CD14-positive monocyte (primary cell): ENCODE measurements at regions not wholly inside any gene's neighbourhood (a gene's known extent, or its start where the extent isn't known, plus 50 kb on each side); places are given as distances from the start of the nearest gene placed in this dataset.
A peak's percentile ranks its signal among the peaks of the same experiment; 100 is the strongest.

Experiments
- DNase-seq, 3 donors: peaks; one replicate each; pipeline ENCODE4 v3.0.0-alpha.2; 2011 to 2022
- H2AFZ ChIP-seq: 2 replicates; pipeline ENCODE4 v1.6.0; 2012; ENCODE audit warnings: mild to moderate bottlenecking, low read depth, low read length, inconsistent platforms; ENCODE audit not compliant: insufficient read depth, poor library complexity, severe bottlenecking
- H3K27ac ChIP-seq, 2 donors: 1 replicate in 1 of 2; 2 replicates in 1 of 2; pipeline ENCODE4 v1.5.1; 2012 to 2013; ENCODE audit warnings: low read length in 2 of 2, control low read depth in 1 of 2, inconsistent platforms in 1 of 2, low read depth in 1 of 2, mild to moderate bottlenecking in 1 of 2
- H3K27me3 ChIP-seq, 2 donors: one replicate each; pipeline versions ENCODE4 v1.6.0 to v1.6.1; 2011 to 2013; ENCODE audit warnings: low read length in 2 of 2; ENCODE audit not compliant: control insufficient read depth in 2 of 2, insufficient read depth in 2 of 2
- H3K36me3 ChIP-seq, 2 donors: replicated peaks in 1 of 2; 1 replicate in 1 of 2; 2 replicates in 1 of 2; pipeline versions ENCODE4 v1.5.1 to v1.6.1; 2012 to 2013; ENCODE audit warnings: low read length in 2 of 2, control low read depth in 1 of 2, inconsistent platforms in 1 of 2, mild to moderate bottlenecking in 1 of 2; ENCODE audit not compliant: insufficient read depth in 2 of 2, control insufficient read depth in 1 of 2
- H3K4me1 ChIP-seq, 2 donors: 1 replicate in 1 of 2; 2 replicates in 1 of 2; pipeline versions ENCODE4 v1.5.1 to v1.6.1; 2012 to 2013; ENCODE audit warnings: low read length in 2 of 2, control low read depth in 1 of 2, inconsistent platforms in 1 of 2, mild to moderate bottlenecking in 1 of 2, moderate library complexity in 1 of 2; ENCODE audit not compliant: insufficient read depth in 2 of 2, control insufficient read depth in 1 of 2
- H3K4me2 ChIP-seq: replicated peaks from 2 replicates; pipeline ENCODE3; 2012; ENCODE audit warnings: low read length, moderate library complexity, mild to moderate bottlenecking; ENCODE audit not compliant: poor library complexity, severe bottlenecking; ENCODE audit errors: extremely low read depth
- H3K4me3 ChIP-seq, 3 experiments: fragments of 200-600 bp in 1 of 3; sonication (generic) in 1 of 3; replicated peaks in 1 of 3; 1 replicate in 2 of 3; 2 replicates in 1 of 3; pipeline ENCODE4 v1.5.1; 2011 to 2013; ENCODE audit warnings: low read length in 3 of 3, mild to moderate bottlenecking in 3 of 3, control low read depth in 2 of 3, low read depth in 2 of 3, inconsistent platforms in 1 of 3, moderate library complexity in 1 of 3
- H3K79me2 ChIP-seq: 2 replicates; pipeline ENCODE4 v1.6.0; 2012; ENCODE audit warnings: mild to moderate bottlenecking, control low read depth, inconsistent platforms, low read length, moderate library complexity; ENCODE audit not compliant: insufficient read depth
- H3K9ac ChIP-seq: 2 replicates; pipeline ENCODE4 v1.6.0; 2017; ENCODE audit warnings: low read length, mild to moderate bottlenecking; ENCODE audit not compliant: insufficient read depth, poor library complexity, severe bottlenecking
- H3K9me3 ChIP-seq, 2 donors: replicated peaks in 1 of 2; 1 replicate in 1 of 2; 2 replicates in 1 of 2; pipeline versions ENCODE4 v1.5.1 to v1.6.1; 2012 to 2013; ENCODE audit warnings: low read length in 2 of 2, control low read depth in 1 of 2; ENCODE audit not compliant: control insufficient read depth in 1 of 2, insufficient read depth in 1 of 2
- H4K20me1 ChIP-seq: 2 replicates; pipeline ENCODE4 v1.6.0; 2012; ENCODE audit warnings: mild to moderate bottlenecking, low read length, control low read depth, moderate library complexity; ENCODE audit not compliant: insufficient read depth
- H3K27ac Mint-ChIP-seq, 7 donors: one replicate each; pipeline ENCODE4 v1.8.0; 2020; ENCODE audit warnings: mild to moderate bottlenecking in 7 of 7, mixed read lengths in 7 of 7, moderate library complexity in 6 of 7, inconsistent platforms in 2 of 7
- H3K27me3 Mint-ChIP-seq, 3 donors: one replicate each; pipeline ENCODE4 v1.8.0; 2021 to 2022; ENCODE audit warnings: low read depth in 3 of 3, mild to moderate bottlenecking in 3 of 3, mixed read lengths in 3 of 3, moderate library complexity in 3 of 3, inconsistent platforms in 1 of 3
- H3K36me3 Mint-ChIP-seq, 2 donors: one replicate each; pipeline ENCODE4 v1.8.0; 2020; ENCODE audit warnings: mixed read lengths in 2 of 2, inconsistent platforms in 1 of 2, mild to moderate bottlenecking in 1 of 2
- H3K4me1 Mint-ChIP-seq: one replicate; pipeline ENCODE4 v1.8.0; 2020; ENCODE audit warnings: mild to moderate bottlenecking, mixed read lengths
- H3K4me3 Mint-ChIP-seq, 2 donors: one replicate each; pipeline ENCODE4 v1.8.0; 2020; ENCODE audit warnings: mild to moderate bottlenecking in 2 of 2, mixed read lengths in 2 of 2, moderate library complexity in 1 of 2
- H3K9me3 Mint-ChIP-seq, 7 donors: one replicate each; pipeline ENCODE4 v1.8.0; 2020 to 2022; ENCODE audit warnings: mixed read lengths in 7 of 7, mild to moderate bottlenecking in 6 of 7, moderate library complexity in 6 of 7, inconsistent platforms in 2 of 7
- CTCF ChIP-seq: fragments of 200-600 bp; IDR thresholded peaks from one replicate; pipeline ENCODE4 v1.8.0; 2022; ENCODE audit warnings: antibody characterized with exemption, mild to moderate bottlenecking
- WGBS: methylation state at CpG from one replicate; pipeline ENCODE4 v1.1.5; 2013; ENCODE audit warnings: missing lambda C conversion rate; ENCODE audit not compliant: insufficient coverage; 5-methylcytosine and 5-hydroxymethylcytosine counted together
- intact Hi-C, 2 donors: fragments of 100-400 bp; cut with micrococcal nuclease; formaldehyde crosslinking; loops; one replicate each; pipeline versions ENCODE4 v1.15.0 to v1.15.1; 2023

DNA sequence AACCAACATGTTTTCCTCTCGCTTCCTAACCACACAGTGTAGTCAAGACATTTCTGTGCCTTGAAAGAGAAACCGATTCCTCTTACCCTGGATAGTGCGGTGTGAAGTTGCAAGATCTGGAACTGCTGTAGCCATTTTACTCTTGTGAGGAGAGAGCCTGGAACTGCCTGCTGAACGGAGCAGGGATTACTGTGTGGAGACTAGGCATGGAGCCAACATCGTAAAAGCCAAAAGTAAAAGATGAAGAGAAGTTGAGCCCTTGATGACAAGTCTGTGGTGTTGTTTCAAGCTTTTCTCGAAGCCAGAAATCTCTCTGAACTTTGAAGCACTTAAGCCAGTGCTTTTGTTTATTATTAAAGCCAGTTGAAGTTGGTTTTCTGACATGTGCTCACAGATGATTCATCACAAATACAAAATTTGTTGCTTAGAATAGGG is 110.1 kb upstream of the GRIN3A start:
- Histone ChIP-seq H3K79me2 (no peaks in the 10 kb centered on the region), H3K27ac (no peak overlapping the region), H3K4me1 (no peaks in the 10 kb centered on the region), H3K36me3 (no peaks in the 10 kb centered on the region), H3K9ac (no peak overlapping the region), H4K20me1 (no peaks in the 10 kb centered on the region), H3K4me2 (no peak overlapping the region), H3K9me3 (no peaks in the 10 kb centered on the region), H3K4me3 (no peak overlapping the region), H3K27me3 (no peaks in the 10 kb centered on the region), H2AFZ (no peak overlapping the region)
- no peak for TF ChIP-seq CTCF
- DNase-seq: no peak
- 92% methylated on average over 3 of the region's 6 CpGs for WGBS
- intact Hi-C loops: no loop called here
- peaks cover 0 to 2% (median 0%) of the 10 kb centered on the region in 3 donors for H3K27me3 Mint-ChIP-seq
- peaks cover 0 to 5% (median 0%) of the 10 kb centered on the region in 7 donors for H3K9me3 Mint-ChIP-seq
- no peaks in the 10 kb centered on the region for H3K36me3 Mint-ChIP-seq
- no peak overlapping the region for H3K4me3 Mint-ChIP-seq
- H3K27ac Mint-ChIP-seq: peak overlapping the region in 1 of 7 donors; percentile 25
- no peaks in the 10 kb centered on the region for H3K4me1 Mint-ChIP-seq

DNA sequence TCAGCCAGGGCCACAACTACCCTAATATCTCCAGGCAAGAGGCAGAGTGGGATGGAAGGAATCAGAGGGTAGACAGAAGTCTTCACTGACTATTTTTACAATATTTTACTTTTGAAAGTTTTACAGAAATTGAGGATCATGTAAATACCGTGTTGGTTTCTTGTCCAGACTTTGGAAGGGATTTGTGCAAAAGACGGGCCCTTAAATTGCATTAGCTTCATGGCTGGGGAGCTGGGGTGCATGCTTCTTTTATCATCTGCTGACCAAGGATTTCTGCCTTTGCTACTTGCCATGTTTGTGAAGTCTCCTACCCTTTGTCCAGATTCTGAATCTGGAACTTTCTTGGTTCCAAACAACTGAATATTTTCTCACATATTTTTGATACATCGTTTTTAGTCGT is 107.7 kb upstream of the GRIN3A start:
- Mint-ChIP-seq H3K4me1 (no peaks in the 10 kb centered on the region), H3K9me3 (peaks cover 0 to 3% (median 2%) of the 10 kb centered on the region in 7 donors), H3K4me3 (no peak overlapping the region), H3K36me3 (no peaks in the 10 kb centered on the region), H3K27me3 (peaks cover 0 to 2% (median 0%) of the 10 kb centered on the region in 3 donors), H3K27ac (no peak overlapping the region)
- intact Hi-C loops: no loop called here
- Histone ChIP-seq H3K4me3 (no peak overlapping the region), H3K9me3 (no peaks in the 10 kb centered on the region), H3K4me2 (no peak overlapping the region), H3K79me2 (no peaks in the 10 kb centered on the region), H3K4me1 (no peaks in the 10 kb centered on the region), H4K20me1 (no peaks in the 10 kb centered on the region), H3K9ac (no peak overlapping the region), H3K36me3 (no peaks in the 10 kb centered on the region), H3K27ac (no peak overlapping the region), H2AFZ (no peak overlapping the region), H3K27me3 (no peaks in the 10 kb centered on the region)
- DNase-seq: no peak
- WGBS: 95% methylated on average over 2 of the region's 4 CpGs
- no peak for TF ChIP-seq CTCF
